ENCODE measurements at regions not wholly inside any gene's neighbourhood (a gene's known extent, or its start where the extent isn't known, plus 50 kb on each side); places are given as distances from the start of the nearest gene placed in this dataset.

- TF ChIP-seq, protein P1, sequence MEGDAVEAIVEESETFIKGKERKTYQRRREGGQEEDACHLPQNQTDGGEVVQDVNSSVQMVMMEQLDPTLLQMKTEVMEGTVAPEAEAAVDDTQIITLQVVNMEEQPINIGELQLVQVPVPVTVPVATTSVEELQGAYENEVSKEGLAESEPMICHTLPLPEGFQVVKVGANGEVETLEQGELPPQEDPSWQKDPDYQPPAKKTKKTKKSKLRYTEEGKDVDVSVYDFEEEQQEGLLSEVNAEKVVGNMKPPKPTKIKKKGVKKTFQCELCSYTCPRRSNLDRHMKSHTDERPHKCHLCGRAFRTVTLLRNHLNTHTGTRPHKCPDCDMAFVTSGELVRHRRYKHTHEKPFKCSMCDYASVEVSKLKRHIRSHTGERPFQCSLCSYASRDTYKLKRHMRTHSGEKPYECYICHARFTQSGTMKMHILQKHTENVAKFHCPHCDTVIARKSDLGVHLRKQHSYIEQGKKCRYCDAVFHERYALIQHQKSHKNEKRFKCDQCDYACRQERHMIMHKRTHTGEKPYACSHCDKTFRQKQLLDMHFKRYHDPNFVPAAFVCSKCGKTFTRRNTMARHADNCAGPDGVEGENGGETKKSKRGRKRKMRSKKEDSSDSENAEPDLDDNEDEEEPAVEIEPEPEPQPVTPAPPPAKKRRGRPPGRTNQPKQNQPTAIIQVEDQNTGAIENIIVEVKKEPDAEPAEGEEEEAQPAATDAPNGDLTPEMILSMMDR (optimal IDR thresholded peaks at IDR 0.05 in 1 of 3, IDR thresholded peaks at IDR 0.05 in 1 of 3, conservative IDR thresholded peaks at IDR 0.05 in 1 of 3; ENCODE audit: extremely low read depth in 1 of 3, insufficient read depth in 2 of 3, low read length in 3 of 3): no peak
- TF ChIP-seq EZH2 (IDR thresholded peaks at IDR 0.05; ENCODE audit: low read length): no peak
Observed at GRCh38 chr2:108154366-108155061, 85.3 kb upstream of the SULT1C3 start.
